GM18499 (cell line): ENCODE measurements at regions not wholly inside any gene's neighbourhood (a gene's known extent, or its start where the extent isn't known, plus 50 kb on each side); places are given as distances from the start of the nearest gene placed in this dataset.
"Not testable (repeated sequence)": the region's sequence is repeated elsewhere in the genome, so short reads cannot be mapped to it uniquely, and the experiment has no call there.

Experiments used
- ATAC-seq: cut with Tn5 transposase; IDR thresholded peaks from one replicate; pipeline ENCODE4 v1.9.1; 2021; ENCODE audit warnings: moderate number of reproducible peaks; ENCODE audit not compliant: insufficient read depth, unreplicated experiment

- ATAC-seq, result no peak
These were observed 82.8 kb upstream of the ATP1A1 start for GRCh38 chr1:116290085-116290705.

GRCh38 chr1:116291024-116291423 lies 82.0 kb upstream of the ATP1A1 start:
- no peak for ATAC-seq

GRCh38 chr1:116292929-116293725 lies 79.9 kb upstream of the ATP1A1 start:
- ATAC-seq, result no peak

GRCh38 chr1:116297495-116298212 lies 75.4 kb upstream of the ATP1A1 start:
- no peak for ATAC-seq

- not testable (repeated sequence) for ATAC-seq
These were observed 74.8 kb upstream of the ATP1A1 start for GRCh38 chr1:116298213-116298579.

- ATAC-seq, result no peak
These were observed 74.3 kb upstream of the ATP1A1 start for GRCh38 chr1:116298746-116299145.

GRCh38 chr1:116299248-116299647 lies 73.8 kb upstream of the ATP1A1 start:
- no peak for ATAC-seq

- ATAC-seq, result no peak
These were observed 70.8 kb upstream of the ATP1A1 start for GRCh38 chr1:116302281-116302680.

- no peak for ATAC-seq
These were observed 66.9 kb upstream of the ATP1A1 start for GRCh38 chr1:116306102-116306501.

GRCh38 chr1:116306840-116307442 lies 66.1 kb upstream of the ATP1A1 start:
- no peak for ATAC-seq

- no peak for ATAC-seq
These were observed 64.8 kb upstream of the ATP1A1 start for GRCh38 chr1:116308276-116308675.

- no peak for ATAC-seq
These were observed 63.8 kb upstream of the ATP1A1 start for GRCh38 chr1:116309090-116309870.

GRCh38 chr1:116310180-116310579 lies 62.9 kb upstream of the ATP1A1 start:
- ATAC-seq, result no peak

GRCh38 chr1:116311193-116311592 lies 61.9 kb upstream of the ATP1A1 start:
- no peak for ATAC-seq

GRCh38 chr1:116311756-116312680 lies 61.0 kb upstream of the ATP1A1 start:
- no peak for ATAC-seq

- no peak for ATAC-seq
These were observed 60.4 kb upstream of the ATP1A1 start for GRCh38 chr1:116312681-116313069.

GRCh38 chr1:116313776-116314175 lies 59.3 kb upstream of the ATP1A1 start:
- ATAC-seq, result no peak

- ATAC-seq, result no peak
These were observed 58.6 kb upstream of the ATP1A1 start for GRCh38 chr1:116314305-116314919.

- no peak for ATAC-seq
These were observed 56.7 kb upstream of the ATP1A1 start for GRCh38 chr1:116316373-116316772.
